A673 (cell line): ENCODE measurements at regions not wholly inside any gene's neighbourhood (a gene's known extent, or its start where the extent isn't known, plus 50 kb on each side); places are given as distances from the start of the nearest gene placed in this dataset.

Experiments used
- BruUV-seq: library from RNA; stranded (reverse); fragments of 400-500 nt; replicated peaks from 2 replicates; lab custom pipeline; 2021; lab: Mats Ljungman, UMichigan
- CTCF ChIA-PET: fragments of 300-600 bp; sonication (Branson Sonifier 250); formaldehyde crosslinking; loops from one replicate; lab custom pipeline; 2022; ENCODE audit warnings: antibody characterized with exemption; lab: Charles Lee
- POLR2A ChIA-PET: fragments of 300-600 bp; sonication (Branson Sonifier 250); formaldehyde crosslinking; loops from one replicate; lab custom pipeline; 2022; ENCODE audit warnings: antibody characterized with exemption; ENCODE audit not compliant: low non-redundant PET; lab: Charles Lee
- DNase-seq: peaks from one replicate; pipeline ENCODE4 v3.0.0-alpha.2; 2015; ENCODE audit warnings: low spot score
- H3K27ac ChIP-seq: fragments of 200-600 bp; sonication (generic); 2 replicates; pipeline ENCODE4 v1.5.1; 2016; ENCODE audit warnings: mixed run types, low read depth, mild to moderate bottlenecking, mixed read lengths, antibody characterized with exemption, low read length; ENCODE audit not compliant: poor library complexity, severe bottlenecking
- H3K27me3 ChIP-seq: fragments of 200-600 bp; sonication (generic); replicated peaks from 2 replicates; pipeline ENCODE4 v1.6.1; 2017; ENCODE audit warnings: mixed run types, low read depth, mild to moderate bottlenecking, mixed read lengths, antibody characterized with exemption, low read length; ENCODE audit not compliant: insufficient read depth, poor library complexity
- H3K36me3 ChIP-seq: fragments of 200-600 bp; sonication (generic); 2 replicates; pipeline ENCODE4 v1.6.1; 2016; ENCODE audit warnings: mixed run types, mild to moderate bottlenecking, mixed read lengths, antibody characterized with exemption, low read length; ENCODE audit not compliant: insufficient read depth, poor library complexity, severe bottlenecking
- H3K4me1 ChIP-seq: fragments of 200-600 bp; sonication (generic); 2 replicates; pipeline ENCODE4 v1.6.1; 2017; ENCODE audit warnings: mixed run types, mild to moderate bottlenecking, mixed read lengths, antibody characterized with exemption, low read length; ENCODE audit not compliant: insufficient read depth, poor library complexity, severe bottlenecking
- H3K4me3 ChIP-seq: fragments of 200-600 bp; sonication (generic); 2 replicates; pipeline ENCODE4 v1.5.1; 2016; ENCODE audit warnings: low read depth, mixed run types, mild to moderate bottlenecking, mixed read lengths, low read length; ENCODE audit not compliant: poor library complexity, severe bottlenecking
- H3K9me3 ChIP-seq: fragments of 200-600 bp; sonication (generic); 2 replicates; pipeline ENCODE4 v1.6.1; 2016; ENCODE audit warnings: mixed run types, low read depth, mild to moderate bottlenecking, mixed read lengths, antibody characterized with exemption, low read length; ENCODE audit not compliant: poor library complexity, severe bottlenecking
- CTCF ChIP-seq: fragments of 300-800, 200-600 bp; sonication (generic); conservative IDR thresholded peaks from 2 replicates; pipeline ENCODE4 v1.5.1; 2017; ENCODE audit warnings: low read depth, mild to moderate bottlenecking, antibody characterized with exemption, low read length, moderate library complexity, mixed read lengths
- EZH2 ChIP-seq: fragments of 200-600 bp; sonication (generic); IDR thresholded peaks from 2 replicates; pipeline ENCODE4 v1.6.1; 2017; ENCODE audit warnings: borderline replicate concordance, low read depth, mild to moderate bottlenecking, mixed read lengths, antibody characterized with exemption, low read length; ENCODE audit not compliant: poor library complexity, severe bottlenecking
- intact Hi-C: fragments of 100-400 bp; cut with micrococcal nuclease; formaldehyde crosslinking; loops from one replicate; pipeline ENCODE4 v1.10.0; 2022; ENCODE audit not compliant: unreplicated experiment

GRCh38 chr5:51479840-51480239 lies 96.6 kb downstream of the ISL1 start:
- Histone ChIP-seq H3K36me3 (no peaks in the 10 kb centered on the region), H3K4me1 (no peaks in the 10 kb centered on the region), H3K27ac (no peak overlapping the region), H3K9me3 (no peaks in the 10 kb centered on the region), H3K27me3 (no peaks in the 10 kb centered on the region), H3K4me3 (no peak overlapping the region)
- POLR2A ChIA-PET = no interaction called here
- no TSS peak for BruUV-seq
- DNase-seq = no peak
- intact Hi-C loops = no loop called here
- CTCF ChIA-PET = no interaction called here
- TF ChIP-seq CTCF (no peak), EZH2 (no peak)

GRCh38 chr5:51484326-51484725 lies 101.1 kb downstream of the ISL1 start:
- H3K36me3 ChIP-seq = no peaks in the 10 kb centered on the region
- BruUV-seq = no TSS peak
- CTCF ChIA-PET = no interaction called here
- no peaks in the 10 kb centered on the region for H3K27me3 ChIP-seq
- H3K4me3 ChIP-seq = no peak overlapping the region
- no peak for DNase-seq
- intact Hi-C loops = no loop called here
- no peaks in the 10 kb centered on the region for H3K4me1 ChIP-seq
- TF ChIP-seq CTCF (no peak), EZH2 (no peak)
- POLR2A ChIA-PET = no interaction called here
- no peaks in the 10 kb centered on the region for H3K9me3 ChIP-seq
- no peak overlapping the region for H3K27ac ChIP-seq

- no peak for DNase-seq
- Histone ChIP-seq H3K27me3 (no peaks in the 10 kb centered on the region), H3K9me3 (no peaks in the 10 kb centered on the region), H3K27ac (no peak overlapping the region), H3K36me3 (no peaks in the 10 kb centered on the region), H3K4me1 (no peaks in the 10 kb centered on the region), H3K4me3 (no peak overlapping the region)
- ChIA-PET CTCF (no interaction called here), POLR2A (no interaction called here)
- TF ChIP-seq CTCF = no peak
- no peak for TF ChIP-seq EZH2
- no TSS peak for BruUV-seq
- intact Hi-C loops = no loop called here
Measured at GRCh38 chr5:51486158-51486557, 102.9 kb downstream of the ISL1 start.
